CD4-positive, alpha-beta memory T cell (primary cell): ENCODE measurements at regions not wholly inside any gene's neighbourhood (a gene's known extent, or its start where the extent isn't known, plus 50 kb on each side); places are given as distances from the start of the nearest gene placed in this dataset.

Experiments used
- CTCF ChIA-PET: fragments of 350-600 bp; sonication (Branson Sonifier 250); formaldehyde crosslinking; loops from one replicate; lab custom pipeline; 2021; ENCODE audit warnings: inconsistent platforms; ENCODE audit not compliant: partially characterized antibody; lab: Charles Lee
- POLR2A ChIA-PET: fragments of 350-600 bp; sonication (Branson Sonifier 250); formaldehyde crosslinking; loops from one replicate; lab custom pipeline; 2021; ENCODE audit not compliant: partially characterized antibody; lab: Charles Lee
- DNase-seq, 5 donors: peaks; one replicate each; pipeline versions ENCODE4 v3.0.0 to v3.0.0-alpha.2; 2020 to 2022; ENCODE audit warnings: mixed read lengths in 1 of 5
- H3K27ac ChIP-seq: one replicate; pipeline ENCODE4 v1.7.0; 2013; ENCODE audit warnings: low read depth, low read length
- H3K27me3 ChIP-seq: 2 replicates; pipeline ENCODE4 v1.7.0; 2013; ENCODE audit warnings: mild to moderate bottlenecking, low read length, moderate library complexity; ENCODE audit not compliant: insufficient read depth
- H3K36me3 ChIP-seq: 2 replicates; pipeline ENCODE4 v1.7.0; 2013; ENCODE audit warnings: mild to moderate bottlenecking, low read length, moderate library complexity; ENCODE audit not compliant: insufficient read depth
- H3K4me1 ChIP-seq: 2 replicates; pipeline ENCODE4 v1.7.0; 2013; ENCODE audit warnings: mild to moderate bottlenecking, low read length, moderate library complexity; ENCODE audit not compliant: insufficient read depth
- H3K4me3 ChIP-seq, 2 donors: one replicate each; pipeline ENCODE4 v1.7.0; 2013; ENCODE audit warnings: low read length in 2 of 2, mild to moderate bottlenecking in 1 of 2
- H3K9me3 ChIP-seq, 2 donors: one replicate each; pipeline ENCODE4 v1.7.0; 2013; ENCODE audit warnings: low read length in 2 of 2, control low read depth in 1 of 2; ENCODE audit not compliant: control insufficient read depth in 1 of 2
- H3K27ac Mint-ChIP-seq, 7 donors: one replicate each; pipeline ENCODE4 v1.8.0; 2020 to 2021; ENCODE audit warnings: mixed read lengths in 7 of 7, mild to moderate bottlenecking in 6 of 7, inconsistent platforms in 3 of 7, moderate library complexity in 3 of 7
- H3K27me3 Mint-ChIP-seq, 2 donors: one replicate each; pipeline ENCODE4 v1.8.0; 2020 to 2021; ENCODE audit warnings: mixed read lengths in 2 of 2
- H3K36me3 Mint-ChIP-seq, 2 donors: one replicate each; pipeline ENCODE4 v1.8.0; 2020 to 2021; ENCODE audit warnings: mixed read lengths in 2 of 2, inconsistent platforms in 1 of 2, mild to moderate bottlenecking in 1 of 2
- H3K4me1 Mint-ChIP-seq, 4 donors: one replicate each; pipeline ENCODE4 v1.8.0; 2020 to 2021; ENCODE audit warnings: mixed read lengths in 4 of 4, mild to moderate bottlenecking in 1 of 4
- H3K4me3 Mint-ChIP-seq, 8 donors: one replicate each; pipeline ENCODE4 v1.8.0; 2020 to 2021; ENCODE audit warnings: mixed read lengths in 8 of 8, mild to moderate bottlenecking in 7 of 8, moderate library complexity in 6 of 8, inconsistent platforms in 3 of 8
- H3K9me3 Mint-ChIP-seq, 8 donors: one replicate each; pipeline ENCODE4 v1.8.0; 2020 to 2021; ENCODE audit warnings: mixed read lengths in 8 of 8, mild to moderate bottlenecking in 5 of 8, inconsistent platforms in 3 of 8, moderate library complexity in 1 of 8
- intact Hi-C: fragments of 100-400 bp; cut with micrococcal nuclease; formaldehyde crosslinking; loops from one replicate; pipeline ENCODE4 v1.15.1; 2023

DNA sequence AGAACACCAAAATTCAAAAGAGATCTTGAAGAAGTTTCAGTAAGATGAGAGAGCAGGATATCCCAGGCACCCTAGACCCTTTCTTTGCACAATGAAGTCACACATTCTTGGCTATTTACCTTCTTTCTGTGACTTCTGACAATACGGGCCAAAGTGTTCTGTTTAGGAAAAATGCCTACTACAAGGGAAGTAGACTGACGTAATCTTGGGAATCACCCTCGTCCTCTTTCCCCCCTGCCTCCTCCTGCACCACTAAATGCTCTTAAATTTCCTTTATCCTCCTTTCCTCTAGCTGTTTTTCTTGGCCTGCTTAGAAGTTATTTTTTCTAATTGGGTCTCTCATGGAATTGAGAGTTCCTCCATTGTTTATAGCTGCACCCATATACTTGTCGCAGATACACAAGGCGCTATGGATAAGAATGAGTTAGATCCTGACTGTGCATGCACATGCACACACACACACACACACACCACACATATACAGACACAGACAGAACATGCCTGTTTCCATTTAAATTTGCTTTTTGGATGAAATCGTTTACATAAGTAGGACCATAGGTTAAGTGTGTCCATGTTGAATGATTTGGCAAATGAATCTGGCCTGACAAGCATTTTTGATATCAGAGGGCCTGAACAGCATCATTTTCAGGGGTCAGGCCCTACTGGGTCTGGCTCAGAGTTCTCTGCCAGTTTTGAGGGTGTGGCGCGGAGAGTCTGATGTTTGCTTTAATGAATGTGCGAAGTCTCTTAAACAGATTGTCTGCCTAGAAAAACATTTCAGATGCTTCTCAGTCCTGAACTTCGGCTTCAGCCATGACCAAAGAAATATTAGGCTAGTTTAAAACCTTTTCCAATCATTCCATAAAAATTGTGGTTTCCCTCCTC is 131.9 kb upstream of the NT5C1B start:
- intact Hi-C loops, result no loop called here
- Mint-ChIP-seq H3K4me1 (no peaks in the 10 kb centered on the region), H3K27ac (no peak overlapping the region), H3K36me3 (peaks cover 11 to 25% of the 10 kb centered on the region in 2 donors), H3K9me3 (peaks cover 0 to 8% (median under 1%) of the 10 kb centered on the region in 8 donors), H3K4me3 (no peak overlapping the region), H3K27me3 (no peaks in the 10 kb centered on the region)
- H3K4me3 ChIP-seq, result no peak overlapping the region
- H3K9me3 ChIP-seq, result no peaks in the 10 kb centered on the region
- H3K36me3 ChIP-seq, result no peaks in the 10 kb centered on the region
- no peaks in the 10 kb centered on the region for H3K27me3 ChIP-seq
- DNase-seq, result no peak
- no peak overlapping the region for H3K27ac ChIP-seq
- no peaks in the 10 kb centered on the region for H3K4me1 ChIP-seq
- ChIA-PET CTCF (interaction anchor here (0.7 kb wide), 1 partner anchor 8 kb away, joined by 3 read pairs; no protein-coding TSS in a partner anchor), POLR2A (no interaction called here)

DNA sequence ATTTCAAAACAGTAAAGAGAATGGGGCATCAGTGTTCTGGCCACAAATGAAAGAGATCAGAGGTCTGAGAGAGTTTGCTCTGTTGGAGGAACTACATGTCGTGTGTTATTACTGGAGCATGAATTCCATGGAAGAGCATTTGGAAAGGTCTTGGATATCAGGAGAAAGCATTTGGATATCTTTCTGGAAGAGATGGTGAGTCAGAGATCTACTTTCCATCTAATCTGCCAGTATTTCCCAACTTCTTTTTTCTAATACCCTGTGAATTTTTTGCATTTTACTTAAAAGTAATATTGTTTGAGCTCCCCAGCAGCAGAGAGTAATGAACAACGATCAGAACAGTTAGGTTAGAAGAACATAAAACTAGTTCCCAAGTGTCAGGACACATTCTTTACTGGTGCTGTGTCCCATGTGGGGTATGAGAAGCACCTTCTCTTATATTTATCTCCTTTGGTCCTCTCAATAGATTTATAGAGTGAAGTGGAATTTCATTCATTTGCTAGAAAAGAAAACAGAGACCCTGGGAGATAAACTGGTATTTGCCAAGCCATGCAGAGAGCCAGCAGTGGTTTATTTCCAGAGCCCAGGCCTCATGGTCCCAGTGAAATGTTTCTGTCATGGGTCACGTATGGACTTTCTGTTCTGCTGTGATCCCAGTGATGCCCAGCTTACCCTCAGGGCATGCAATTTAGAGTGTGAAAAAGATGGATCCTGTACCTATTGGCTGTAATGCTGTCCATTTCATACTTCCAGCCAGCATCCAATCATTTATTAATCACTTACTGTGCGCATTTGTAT is 130.8 kb upstream of the NT5C1B start:
- peaks cover 3 to 12% (median 7%) of the 10 kb centered on the region in 8 donors for H3K9me3 Mint-ChIP-seq
- no peaks in the 10 kb centered on the region for H3K4me1 Mint-ChIP-seq
- Histone ChIP-seq H3K36me3 (no peaks in the 10 kb centered on the region), H3K27ac (no peak overlapping the region), H3K4me3 (no peak overlapping the region), H3K4me1 (no peaks in the 10 kb centered on the region), H3K27me3 (no peaks in the 10 kb centered on the region), H3K9me3 (no peaks in the 10 kb centered on the region)
- ChIA-PET POLR2A (no interaction called here), CTCF (no interaction called here)
- no peak overlapping the region for H3K4me3 Mint-ChIP-seq
- peaks cover 16 to 26% of the 10 kb centered on the region in 2 donors for H3K36me3 Mint-ChIP-seq
- H3K27ac Mint-ChIP-seq, result no peak overlapping the region
- intact Hi-C loops, result no loop called here
- no peaks in the 10 kb centered on the region for H3K27me3 Mint-ChIP-seq
- DNase-seq, result no peak

DNA sequence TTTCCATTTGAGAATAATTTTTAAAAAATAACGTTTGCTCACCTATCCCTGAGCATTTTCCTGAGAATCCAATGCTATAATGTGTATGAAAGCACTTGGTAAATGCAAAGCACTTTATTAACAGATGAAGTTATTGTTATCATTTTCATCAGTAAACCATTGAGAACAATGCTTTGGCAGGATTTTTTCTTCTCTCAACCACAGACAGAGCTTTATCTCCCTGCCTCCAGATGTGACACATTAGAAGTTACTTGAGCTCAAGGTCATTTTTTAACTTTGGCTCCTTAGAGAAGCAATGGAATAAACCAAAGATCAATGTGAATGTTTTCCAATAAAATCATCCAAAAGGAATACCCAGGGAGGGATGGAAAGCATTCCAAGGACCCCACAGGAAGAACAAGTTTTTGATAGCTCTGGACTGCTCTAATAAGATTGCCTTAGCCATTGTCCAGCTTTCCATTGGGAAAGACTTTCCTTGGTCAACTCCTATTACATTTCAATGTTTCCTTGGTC is 118.9 kb upstream of the NT5C1B start:
- H3K9me3 ChIP-seq, result no peaks in the 10 kb centered on the region
- intact Hi-C loops, result no loop called here
- no peak overlapping the region for H3K27ac ChIP-seq
- H3K36me3 ChIP-seq, result no peaks in the 10 kb centered on the region
- POLR2A ChIA-PET, result no interaction called here
- Mint-ChIP-seq H3K4me3 (no peak overlapping the region), H3K36me3 (peaks cover 6 to 23% of the 10 kb centered on the region in 2 donors), H3K27ac (no peak overlapping the region), H3K4me1 (no peaks in the 10 kb centered on the region), H3K9me3 (peaks cover 3 to 13% (median 7%) of the 10 kb centered on the region in 8 donors), H3K27me3 (no peaks in the 10 kb centered on the region)
- no peak overlapping the region for H3K4me3 ChIP-seq
- no peak for DNase-seq
- H3K4me1 ChIP-seq, result no peaks in the 10 kb centered on the region
- H3K27me3 ChIP-seq, result no peaks in the 10 kb centered on the region
- CTCF ChIA-PET, result no interaction called here

DNA sequence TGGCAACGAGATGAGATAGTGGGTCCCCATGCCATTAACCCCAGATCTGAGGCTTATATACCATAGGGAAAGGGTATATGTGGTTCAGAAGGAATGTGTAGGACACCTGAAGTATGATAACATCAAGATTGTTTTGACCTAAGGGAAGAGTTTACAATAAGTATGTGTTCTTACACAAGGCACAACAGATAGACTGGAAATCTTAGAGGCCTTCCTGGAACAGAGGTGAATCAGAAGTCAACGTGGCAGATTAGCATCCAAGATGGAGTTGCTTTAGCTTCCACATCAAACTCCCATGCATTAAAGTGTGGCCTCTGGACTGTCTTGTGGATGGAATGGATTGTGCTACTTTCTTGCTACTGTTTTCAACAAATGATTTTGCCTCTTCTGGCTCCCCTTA is 116.6 kb upstream of the NT5C1B start:
- Histone ChIP-seq H3K36me3 (no peaks in the 10 kb centered on the region), H3K27me3 (no peaks in the 10 kb centered on the region), H3K9me3 (no peaks in the 10 kb centered on the region), H3K4me1 (no peaks in the 10 kb centered on the region), H3K27ac (no peak overlapping the region), H3K4me3 (no peak overlapping the region)
- intact Hi-C loops, result no loop called here
- Mint-ChIP-seq H3K27me3 (no peaks in the 10 kb centered on the region), H3K9me3 (peaks cover 0 to 3% (median 0%) of the 10 kb centered on the region in 8 donors), H3K36me3 (peaks cover 0 to 16% of the 10 kb centered on the region in 2 donors), H3K4me3 (no peak overlapping the region), H3K27ac (no peak overlapping the region), H3K4me1 (no peaks in the 10 kb centered on the region)
- DNase-seq, result no peak
- ChIA-PET POLR2A (no interaction called here), CTCF (no interaction called here)

DNA sequence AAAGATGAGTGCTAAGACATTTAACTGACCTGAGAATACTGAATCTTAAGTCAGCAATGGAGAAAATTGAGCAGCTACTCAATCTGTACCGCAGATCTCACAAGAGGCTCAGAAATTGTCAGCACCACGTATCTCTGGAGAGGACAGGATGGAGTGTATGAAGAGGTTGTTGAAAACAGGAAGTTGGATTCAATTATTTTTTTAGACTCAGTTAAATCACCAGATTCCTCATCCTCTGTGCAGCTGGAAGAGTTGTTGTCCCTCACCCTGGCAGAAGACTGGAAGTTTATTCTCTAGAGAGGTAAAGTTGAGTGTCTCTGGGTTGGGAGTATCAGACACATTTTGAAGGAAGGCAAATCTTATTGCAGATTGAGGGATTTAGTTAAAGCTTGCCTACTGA is 114.9 kb upstream of the NT5C1B start:
- Histone ChIP-seq H3K9me3 (no peaks in the 10 kb centered on the region), H3K36me3 (no peaks in the 10 kb centered on the region), H3K4me3 (no peak overlapping the region), H3K27me3 (no peaks in the 10 kb centered on the region), H3K4me1 (no peaks in the 10 kb centered on the region), H3K27ac (no peak overlapping the region)
- Mint-ChIP-seq H3K27ac (no peak overlapping the region), H3K4me1 (no peaks in the 10 kb centered on the region), H3K9me3 (peaks cover 0 to 3% (median 0%) of the 10 kb centered on the region in 8 donors), H3K4me3 (no peak overlapping the region), H3K36me3 (peaks cover 0 to 20% of the 10 kb centered on the region in 2 donors), H3K27me3 (no peaks in the 10 kb centered on the region)
- ChIA-PET POLR2A (no interaction called here), CTCF (no interaction called here)
- no peak for DNase-seq
- intact Hi-C loops, result no loop called here

DNA sequence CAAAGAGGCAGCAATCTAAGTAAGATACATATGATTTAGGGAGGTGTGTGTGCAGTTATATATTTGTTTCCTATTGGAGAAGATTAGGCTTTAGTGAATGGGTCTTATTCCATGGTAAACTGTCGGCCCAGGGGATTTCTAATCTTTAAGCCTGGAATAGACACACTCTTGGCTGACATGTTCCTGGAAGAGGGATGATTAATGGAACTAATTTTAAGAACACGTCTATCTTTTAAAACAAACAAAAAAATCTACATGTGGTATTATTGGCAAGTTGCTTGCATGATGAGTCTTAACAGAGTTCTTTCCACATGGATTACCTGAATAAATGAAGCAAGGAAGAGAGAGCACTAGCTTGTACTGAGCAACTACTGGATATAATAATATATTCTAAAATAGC is 114.2 kb upstream of the NT5C1B start:
- Histone ChIP-seq H3K9me3 (no peaks in the 10 kb centered on the region), H3K4me3 (no peak overlapping the region), H3K4me1 (no peaks in the 10 kb centered on the region), H3K27me3 (no peaks in the 10 kb centered on the region), H3K27ac (no peak overlapping the region), H3K36me3 (no peaks in the 10 kb centered on the region)
- H3K36me3 Mint-ChIP-seq, result peaks cover 0 to 18% of the 10 kb centered on the region in 2 donors
- no peak overlapping the region for H3K4me3 Mint-ChIP-seq
- intact Hi-C loops, result no loop called here
- H3K9me3 Mint-ChIP-seq, result peaks cover 0 to 4% (median 0%) of the 10 kb centered on the region in 8 donors
- H3K27ac Mint-ChIP-seq, result no peak overlapping the region
- H3K4me1 Mint-ChIP-seq, result no peaks in the 10 kb centered on the region
- ChIA-PET CTCF (no interaction called here), POLR2A (no interaction called here)
- DNase-seq, result no peak
- no peaks in the 10 kb centered on the region for H3K27me3 Mint-ChIP-seq

DNA sequence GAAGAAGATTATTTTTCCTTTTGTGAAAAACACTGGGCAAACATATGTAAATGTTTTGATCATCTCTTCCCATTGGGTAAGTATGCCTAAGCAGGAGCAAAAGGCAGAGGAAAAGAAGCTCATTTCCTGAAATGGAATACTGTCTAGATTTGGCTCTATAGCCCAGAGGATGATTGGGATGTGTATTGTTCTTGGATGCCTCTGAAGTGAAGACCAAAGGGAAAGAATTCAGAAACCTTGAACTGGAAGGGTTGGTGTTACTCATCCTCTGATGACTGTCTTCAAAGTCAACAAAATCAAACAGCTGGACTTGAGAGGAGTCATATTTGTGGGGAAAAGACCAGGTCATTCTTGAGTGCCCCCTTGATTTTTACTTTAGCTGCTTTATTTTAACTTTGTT is 112.6 kb upstream of the NT5C1B start:
- no peak overlapping the region for H3K27ac ChIP-seq
- Mint-ChIP-seq H3K9me3 (peaks cover 0 to 5% (median under 1%) of the 10 kb centered on the region in 8 donors), H3K27me3 (no peaks in the 10 kb centered on the region), H3K36me3 (peaks cover 0 to 20% of the 10 kb centered on the region in 2 donors), H3K4me1 (no peaks in the 10 kb centered on the region), H3K4me3 (no peak overlapping the region), H3K27ac (no peak overlapping the region)
- intact Hi-C loops, result no loop called here
- no peaks in the 10 kb centered on the region for H3K36me3 ChIP-seq
- DNase-seq, result no peak
- H3K4me1 ChIP-seq, result no peaks in the 10 kb centered on the region
- H3K4me3 ChIP-seq, result no peak overlapping the region
- POLR2A ChIA-PET, result no interaction called here
- H3K27me3 ChIP-seq, result no peaks in the 10 kb centered on the region
- H3K9me3 ChIP-seq, result no peaks in the 10 kb centered on the region
- CTCF ChIA-PET, result no interaction called here
